ENCODE measurements at regions not wholly inside any gene's neighbourhood (a gene's known extent, or its start where the extent isn't known, plus 50 kb on each side); places are given as distances from the start of the nearest gene placed in this dataset.

- Histone ChIP-seq H3K4me1 (ENCODE audit: control insufficient read depth, insufficient read depth, low read length) (no peaks in the 10 kb centered on the region), H3K27me3 (ENCODE audit: control insufficient read depth, insufficient read depth, low read length) (no peaks in the 10 kb centered on the region), H3K9ac (ENCODE audit: low read depth, low read length) (no peak overlapping the region), H3K9me3 (ENCODE audit: control insufficient read depth, insufficient read depth, low read length) (no peaks in the 10 kb centered on the region), H3K36me3 (ENCODE audit: control insufficient read depth, insufficient read depth, low read length) (no peaks in the 10 kb centered on the region), H3K27ac (ENCODE audit: low read depth, low read length) (no peak overlapping the region), H3K4me3 (ENCODE audit: low read depth, low read length) (no peak overlapping the region)
Observed at GRCh38 chr5:38207343-38207742, 51.0 kb upstream of the EGFLAM start.

- no peak overlapping the region for H3K4me3 ChIP-seq (ENCODE audit: low read depth, low read length)
- no peak overlapping the region for H3K9ac ChIP-seq (ENCODE audit: low read depth, low read length)
- no peaks in the 10 kb centered on the region for H3K4me1 ChIP-seq (ENCODE audit: control insufficient read depth, insufficient read depth, low read length)
- no peaks in the 10 kb centered on the region for H3K36me3 ChIP-seq (ENCODE audit: control insufficient read depth, insufficient read depth, low read length)
- H3K9me3 ChIP-seq (ENCODE audit: control insufficient read depth, insufficient read depth, low read length), result no peaks in the 10 kb centered on the region; the same call in 1 of the 2 replicates
- no peaks in the 10 kb centered on the region for H3K27me3 ChIP-seq (ENCODE audit: control insufficient read depth, insufficient read depth, low read length)
- H3K27ac ChIP-seq (ENCODE audit: low read depth, low read length), result no peak overlapping the region
Observed at GRCh38 chr5:38202741-38203140, 55.6 kb upstream of the EGFLAM start.

GRCh38 chr5:38200872-38201557, 57.3 kb upstream of the EGFLAM start:
- H3K9me3 ChIP-seq (ENCODE audit: control insufficient read depth, insufficient read depth, low read length), result no peaks in the 10 kb centered on the region; the same call in 1 of the 2 replicates

GRCh38 chr5:38197118-38197517, 61.2 kb upstream of the EGFLAM start:
- Histone ChIP-seq H3K4me3 (ENCODE audit: low read depth, low read length) (no peak overlapping the region), H3K9me3 (ENCODE audit: control insufficient read depth, insufficient read depth, low read length) (no peaks in the 10 kb centered on the region; the same call in 1 of the 2 replicates), H3K4me1 (ENCODE audit: control insufficient read depth, insufficient read depth, low read length) (no peaks in the 10 kb centered on the region), H3K36me3 (ENCODE audit: control insufficient read depth, insufficient read depth, low read length) (no peaks in the 10 kb centered on the region), H3K27me3 (ENCODE audit: control insufficient read depth, insufficient read depth, low read length) (no peaks in the 10 kb centered on the region), H3K9ac (ENCODE audit: low read depth, low read length) (no peak overlapping the region), H3K27ac (ENCODE audit: low read depth, low read length) (no peak overlapping the region)

More at GRCh38 chr5:38200872-38201557, 57.3 kb upstream of the EGFLAM start:
- no peaks in the 10 kb centered on the region for H3K36me3 ChIP-seq (ENCODE audit: control insufficient read depth, insufficient read depth, low read length)
- H3K9ac ChIP-seq (ENCODE audit: low read depth, low read length), result no peak overlapping the region
- H3K4me1 ChIP-seq (ENCODE audit: control insufficient read depth, insufficient read depth, low read length), result no peaks in the 10 kb centered on the region
- no peak overlapping the region for H3K27ac ChIP-seq (ENCODE audit: low read depth, low read length)
- H3K27me3 ChIP-seq (ENCODE audit: control insufficient read depth, insufficient read depth, low read length), result no peaks in the 10 kb centered on the region
- H3K4me3 ChIP-seq (ENCODE audit: low read depth, low read length), result no peak overlapping the region

- Histone ChIP-seq H3K4me1 (ENCODE audit: control insufficient read depth, insufficient read depth, low read length) (no peaks in the 10 kb centered on the region), H3K4me3 (ENCODE audit: low read depth, low read length) (no peak overlapping the region)
Observed at GRCh38 chr5:38193015-38193581, 65.3 kb upstream of the EGFLAM start.

GRCh38 chr5:38191693-38192092, 66.7 kb upstream of the EGFLAM start:
- Histone ChIP-seq H3K27ac (ENCODE audit: low read depth, low read length) (no peak overlapping the region), H3K36me3 (ENCODE audit: control insufficient read depth, insufficient read depth, low read length) (no peaks in the 10 kb centered on the region), H3K9ac (ENCODE audit: low read depth, low read length) (no peak overlapping the region), H3K9me3 (ENCODE audit: control insufficient read depth, insufficient read depth, low read length) (no peaks in the 10 kb centered on the region), H3K27me3 (ENCODE audit: control insufficient read depth, insufficient read depth, low read length) (no peaks in the 10 kb centered on the region), H3K4me3 (ENCODE audit: low read depth, low read length) (no peak overlapping the region), H3K4me1 (ENCODE audit: control insufficient read depth, insufficient read depth, low read length) (no peaks in the 10 kb centered on the region)

More at GRCh38 chr5:38193015-38193581, 65.3 kb upstream of the EGFLAM start:
- no peaks in the 10 kb centered on the region for H3K9me3 ChIP-seq (ENCODE audit: control insufficient read depth, insufficient read depth, low read length)
- no peak overlapping the region for H3K27ac ChIP-seq (ENCODE audit: low read depth, low read length)
- no peaks in the 10 kb centered on the region for H3K27me3 ChIP-seq (ENCODE audit: control insufficient read depth, insufficient read depth, low read length)
- H3K36me3 ChIP-seq (ENCODE audit: control insufficient read depth, insufficient read depth, low read length), result no peaks in the 10 kb centered on the region
- no peak overlapping the region for H3K9ac ChIP-seq (ENCODE audit: low read depth, low read length)

- Histone ChIP-seq H3K36me3 (ENCODE audit: control insufficient read depth, insufficient read depth, low read length) (no peaks in the 10 kb centered on the region), H3K9me3 (ENCODE audit: control insufficient read depth, insufficient read depth, low read length) (no peaks in the 10 kb centered on the region), H3K27ac (ENCODE audit: low read depth, low read length) (no peak overlapping the region), H3K4me3 (ENCODE audit: low read depth, low read length) (no peak overlapping the region), H3K9ac (ENCODE audit: low read depth, low read length) (no peak overlapping the region), H3K4me1 (ENCODE audit: control insufficient read depth, insufficient read depth, low read length) (no peaks in the 10 kb centered on the region), H3K27me3 (ENCODE audit: control insufficient read depth, insufficient read depth, low read length) (no peaks in the 10 kb centered on the region)
Observed at GRCh38 chr5:38190111-38190510, 68.2 kb upstream of the EGFLAM start.

- no peaks in the 10 kb centered on the region for H3K9me3 ChIP-seq (ENCODE audit: control insufficient read depth, insufficient read depth, low read length)
- H3K36me3 ChIP-seq (ENCODE audit: control insufficient read depth, insufficient read depth, low read length), result no peaks in the 10 kb centered on the region
- H3K27ac ChIP-seq (ENCODE audit: low read depth, low read length), result no peak overlapping the region
- H3K4me1 ChIP-seq (ENCODE audit: control insufficient read depth, insufficient read depth, low read length), result no peaks in the 10 kb centered on the region
- H3K27me3 ChIP-seq (ENCODE audit: control insufficient read depth, insufficient read depth, low read length), result no peaks in the 10 kb centered on the region
- no peak overlapping the region for H3K9ac ChIP-seq (ENCODE audit: low read depth, low read length)
- H3K4me3 ChIP-seq (ENCODE audit: low read depth, low read length), result no peak overlapping the region
Observed at GRCh38 chr5:38189081-38189504, 69.3 kb upstream of the EGFLAM start.

GRCh38 chr5:38188591-38188990, 69.8 kb upstream of the EGFLAM start:
- H3K4me1 ChIP-seq (ENCODE audit: control insufficient read depth, insufficient read depth, low read length), result no peaks in the 10 kb centered on the region
- H3K9me3 ChIP-seq (ENCODE audit: control insufficient read depth, insufficient read depth, low read length), result no peaks in the 10 kb centered on the region
- no peak overlapping the region for H3K9ac ChIP-seq (ENCODE audit: low read depth, low read length)
- no peak overlapping the region for H3K4me3 ChIP-seq (ENCODE audit: low read depth, low read length)
- no peak overlapping the region for H3K27ac ChIP-seq (ENCODE audit: low read depth, low read length)
- H3K27me3 ChIP-seq (ENCODE audit: control insufficient read depth, insufficient read depth, low read length), result no peaks in the 10 kb centered on the region
- H3K36me3 ChIP-seq (ENCODE audit: control insufficient read depth, insufficient read depth, low read length), result no peaks in the 10 kb centered on the region

GRCh38 chr5:38187532-38187931, 70.8 kb upstream of the EGFLAM start:
- H3K27me3 ChIP-seq (ENCODE audit: control insufficient read depth, insufficient read depth, low read length), result no peaks in the 10 kb centered on the region
- no peak overlapping the region for H3K9ac ChIP-seq (ENCODE audit: low read depth, low read length)
- no peak overlapping the region for H3K27ac ChIP-seq (ENCODE audit: low read depth, low read length)

GRCh38 chr5:38184627-38185026, 73.7 kb upstream of the EGFLAM start:
- Histone ChIP-seq H3K9ac (ENCODE audit: low read depth, low read length) (no peak overlapping the region), H3K36me3 (ENCODE audit: control insufficient read depth, insufficient read depth, low read length) (no peaks in the 10 kb centered on the region), H3K9me3 (ENCODE audit: control insufficient read depth, insufficient read depth, low read length) (no peaks in the 10 kb centered on the region), H3K27me3 (ENCODE audit: control insufficient read depth, insufficient read depth, low read length) (no peaks in the 10 kb centered on the region), H3K4me3 (ENCODE audit: low read depth, low read length) (no peak overlapping the region), H3K4me1 (ENCODE audit: control insufficient read depth, insufficient read depth, low read length) (peaks cover 1% of the 10 kb centered on the region; the same call in 1 of the 2 replicates), H3K27ac (ENCODE audit: low read depth, low read length) (no peak overlapping the region)

More at GRCh38 chr5:38187532-38187931, 70.8 kb upstream of the EGFLAM start:
- Histone ChIP-seq H3K36me3 (ENCODE audit: control insufficient read depth, insufficient read depth, low read length) (no peaks in the 10 kb centered on the region), H3K4me3 (ENCODE audit: low read depth, low read length) (no peak overlapping the region), H3K9me3 (ENCODE audit: control insufficient read depth, insufficient read depth, low read length) (no peaks in the 10 kb centered on the region), H3K4me1 (ENCODE audit: control insufficient read depth, insufficient read depth, low read length) (no peaks in the 10 kb centered on the region)

Measured in HUES48 (cell line).